Trophoblast cell (in vitro differentiated cells and primary cell): ENCODE measurements at regions not wholly inside any gene's neighbourhood (a gene's known extent, or its start where the extent isn't known, plus 50 kb on each side); places are given as distances from the start of the nearest gene placed in this dataset.

Experiments used
- DNase-seq, 2 donors: peaks; one replicate each; pipeline ENCODE4 v3.0.0-alpha.2; 2016
- H2AFZ ChIP-seq: 2 replicates; pipeline ENCODE4 v1.6.1; 2013; ENCODE audit warnings: low read length, moderate library complexity, mild to moderate bottlenecking; ENCODE audit not compliant: insufficient read depth, poor library complexity
- H2AK5ac ChIP-seq: 2 replicates; pipeline ENCODE4 v1.6.1; 2013; ENCODE audit warnings: mild to moderate bottlenecking, low read length
- H2BK120ac ChIP-seq: 2 replicates; pipeline ENCODE4 v1.6.1; 2013; ENCODE audit warnings: low read length, mild to moderate bottlenecking, moderate library complexity; ENCODE audit not compliant: insufficient read depth, poor library complexity
- H2BK12ac ChIP-seq: 2 replicates; pipeline ENCODE4 v1.6.1; 2013; ENCODE audit warnings: mild to moderate bottlenecking, low read length, moderate library complexity
- H2BK5ac ChIP-seq: 2 replicates; pipeline ENCODE4 v1.6.1; 2013; ENCODE audit warnings: low read length, low read depth, moderate library complexity, mild to moderate bottlenecking; ENCODE audit not compliant: poor library complexity
- H3K14ac ChIP-seq: 2 replicates; pipeline ENCODE4 v1.6.1; 2013; ENCODE audit warnings: mild to moderate bottlenecking, low read length
- H3K18ac ChIP-seq: 2 replicates; pipeline ENCODE4 v1.6.1; 2013; ENCODE audit warnings: mild to moderate bottlenecking, low read length
- H3K23ac ChIP-seq: 2 replicates; pipeline ENCODE4 v1.6.1; 2013; ENCODE audit warnings: low read length
- H3K27ac ChIP-seq: 2 replicates; pipeline ENCODE4 v1.5.1; 2013; ENCODE audit warnings: low read depth, mild to moderate bottlenecking, inconsistent platforms, low read length, moderate library complexity
- H3K27me3 ChIP-seq: 2 replicates; pipeline ENCODE4 v1.6.1; 2013; ENCODE audit warnings: inconsistent platforms, mild to moderate bottlenecking, low read length, moderate library complexity; ENCODE audit not compliant: insufficient read depth
- H3K36me3 ChIP-seq, 2 experiments: 1 replicate in 1 of 2; 2 replicates in 1 of 2; pipeline ENCODE4 v1.6.1; 2013; ENCODE audit warnings: low read length in 2 of 2, mild to moderate bottlenecking in 2 of 2, moderate library complexity in 1 of 2; ENCODE audit not compliant: insufficient read depth in 2 of 2, control insufficient read depth in 1 of 2
- H3K4ac ChIP-seq: 2 replicates; pipeline ENCODE4 v1.6.1; 2013; ENCODE audit warnings: low read depth, mild to moderate bottlenecking, low read length, moderate library complexity
- H3K4me1 ChIP-seq, 2 experiments: 1 replicate in 1 of 2; 2 replicates in 1 of 2; pipeline ENCODE4 v1.6.1; 2013; ENCODE audit warnings: low read length in 2 of 2, mild to moderate bottlenecking in 2 of 2, moderate library complexity in 1 of 2; ENCODE audit not compliant: insufficient read depth in 2 of 2, control insufficient read depth in 1 of 2
- H3K4me2 ChIP-seq: 2 replicates; pipeline ENCODE4 v1.6.1; 2013; ENCODE audit warnings: inconsistent platforms, mild to moderate bottlenecking, low read length, moderate library complexity
- H3K4me3 ChIP-seq: 2 replicates; pipeline ENCODE4 v1.5.1; 2013; ENCODE audit warnings: mild to moderate bottlenecking, low read depth, low read length, inconsistent platforms
- H3K79me1 ChIP-seq: one replicate; pipeline ENCODE4 v1.6.1; 2013; ENCODE audit warnings: low read length
- H3K79me2 ChIP-seq: 2 replicates; pipeline ENCODE4 v1.6.1; 2013; ENCODE audit warnings: low read length, mild to moderate bottlenecking; ENCODE audit not compliant: control insufficient read depth, insufficient read depth, poor library complexity
- H3K9ac ChIP-seq: 2 replicates; pipeline ENCODE4 v1.6.1; 2013; ENCODE audit warnings: mild to moderate bottlenecking, low read length
- H3K9me3 ChIP-seq: 2 replicates; pipeline ENCODE4 v1.6.1; 2013; ENCODE audit warnings: low read depth, mild to moderate bottlenecking, control low read depth, inconsistent platforms, low read length; ENCODE audit not compliant: insufficient read depth
- H4K12ac ChIP-seq: 2 replicates; pipeline ENCODE4 v1.6.1; 2013; ENCODE audit warnings: low read depth, mild to moderate bottlenecking, low read length, moderate library complexity
- H4K8ac ChIP-seq: 2 replicates; pipeline ENCODE4 v1.6.1; 2013; ENCODE audit warnings: low read depth, mild to moderate bottlenecking, low read length, moderate library complexity
- H4K91ac ChIP-seq: one replicate; pipeline ENCODE4 v1.6.1; 2013; ENCODE audit warnings: low read depth, mild to moderate bottlenecking, low read length, moderate library complexity
- WGBS: extraction: QIAGEN DNeasy Blood & Tissue Kit; methylation state at CpG from one replicate; pipeline ENCODE4 v1.1.7; 2013; ENCODE audit warnings: missing lambda C conversion rate; ENCODE audit not compliant: insufficient read length, insufficient coverage; ENCODE audit errors: extremely low coverage; 5-methylcytosine and 5-hydroxymethylcytosine counted together

DNA sequence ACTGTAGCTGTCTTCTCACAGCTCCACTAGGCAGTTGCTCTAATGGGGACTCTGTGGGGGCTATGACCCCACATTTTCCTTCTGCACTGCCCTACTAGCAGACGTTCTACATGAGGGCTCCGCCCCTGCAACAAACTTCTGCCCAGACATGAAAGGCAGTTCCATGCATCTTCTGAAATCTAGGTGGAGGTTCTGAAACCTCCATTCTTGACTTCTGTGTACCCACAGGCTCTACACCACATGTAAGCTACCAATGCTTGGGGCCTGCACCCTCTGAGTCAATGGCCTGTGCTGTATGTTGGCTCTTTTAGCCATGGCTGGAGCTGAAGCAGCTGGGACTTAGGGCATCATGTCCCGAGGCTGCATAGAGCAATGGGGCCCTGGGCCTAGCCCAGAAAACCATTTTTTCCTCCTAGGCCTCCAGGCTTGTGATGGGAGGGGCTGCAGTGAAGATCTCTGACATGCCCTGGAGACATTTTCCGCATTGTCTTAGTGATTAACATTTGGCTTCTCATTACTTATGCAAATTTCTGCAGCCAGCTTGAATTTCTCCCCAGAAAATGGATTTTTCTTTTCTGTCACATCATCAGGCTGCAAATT is 123.0 kb downstream of the MYCN start:
- no peak overlapping the region for H3K18ac ChIP-seq
- H3K9me3 ChIP-seq, result peaks cover 6% of the 10 kb centered on the region
- no peak overlapping the region for H3K4me3 ChIP-seq
- no peak for DNase-seq
- H3K23ac ChIP-seq, result no peak overlapping the region
- no peak overlapping the region for H2BK120ac ChIP-seq
- no peak overlapping the region for H3K27ac ChIP-seq
- H3K79me1 ChIP-seq, result no peaks in the 10 kb centered on the region
- H4K91ac ChIP-seq, result no peak overlapping the region
- no peak overlapping the region for H2AK5ac ChIP-seq
- no peak overlapping the region for H3K9ac ChIP-seq
- no peak overlapping the region for H3K14ac ChIP-seq
- H2AFZ ChIP-seq, result no peak overlapping the region
- no peak overlapping the region for H3K4me2 ChIP-seq
- H3K4me1 ChIP-seq, result no peaks in the 10 kb centered on the region
- H2BK5ac ChIP-seq, result no peak overlapping the region
- H3K79me2 ChIP-seq, result no peaks in the 10 kb centered on the region
- H4K8ac ChIP-seq, result no peak overlapping the region
- no peak overlapping the region for H2BK12ac ChIP-seq
- no peak overlapping the region for H3K4ac ChIP-seq
- no CpG with 5 or more reads among the region's 4 CpGs for WGBS
- no peak overlapping the region for H4K12ac ChIP-seq
- no peaks in the 10 kb centered on the region for H3K27me3 ChIP-seq
- peaks cover 0 to 2% of the 10 kb centered on the region in 2 experiments for H3K36me3 ChIP-seq

DNA sequence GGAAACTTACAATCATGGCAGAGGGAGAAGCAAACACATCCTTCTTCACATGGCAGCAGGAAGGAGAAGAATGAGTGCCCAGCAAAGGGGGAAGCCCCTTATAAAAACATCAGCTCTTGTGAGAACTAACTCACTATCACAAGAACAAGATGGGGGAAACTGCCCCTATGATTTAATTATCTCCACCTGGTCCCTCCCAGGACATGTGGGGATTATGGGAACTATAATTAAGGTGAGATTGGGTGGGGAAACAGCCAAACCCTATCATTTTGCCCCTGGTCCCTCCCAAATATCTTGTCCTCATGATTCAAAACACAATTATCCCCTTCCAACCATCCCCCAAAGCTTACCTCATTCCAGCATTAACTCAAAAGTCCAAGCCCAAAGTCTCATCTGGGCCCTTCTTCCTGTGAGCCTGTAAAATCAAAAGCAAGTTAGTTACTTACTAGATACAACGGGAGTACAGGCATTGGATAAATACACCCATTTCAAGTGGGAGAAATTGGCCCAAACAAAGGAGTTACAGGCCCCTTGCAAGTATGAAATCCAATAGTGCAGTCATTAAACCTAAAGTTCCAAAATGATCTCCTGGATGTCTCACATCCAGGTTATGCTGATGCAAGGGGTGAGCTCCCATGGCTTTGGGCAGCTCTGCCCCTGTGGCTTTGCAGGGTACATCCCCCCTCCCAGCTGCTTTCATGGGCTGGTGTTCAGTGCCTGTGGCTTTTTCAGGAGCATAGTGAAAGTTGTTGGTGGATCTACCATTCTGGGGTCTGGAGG is 122.3 kb downstream of the MYCN start:
- no peak overlapping the region for H2BK12ac ChIP-seq
- H4K91ac ChIP-seq, result no peak overlapping the region
- H3K4me1 ChIP-seq, result no peaks in the 10 kb centered on the region
- H3K9me3 ChIP-seq, result peaks cover 6% of the 10 kb centered on the region
- no peak overlapping the region for H3K27ac ChIP-seq
- no peaks in the 10 kb centered on the region for H3K79me2 ChIP-seq
- no peak overlapping the region for H3K14ac ChIP-seq
- WGBS, result no CpG with 5 or more reads among the region's 1 CpG
- H3K4me3 ChIP-seq, result no peak overlapping the region
- no peak overlapping the region for H3K4ac ChIP-seq
- H3K4me2 ChIP-seq, result no peak overlapping the region
- no peak overlapping the region for H3K9ac ChIP-seq
- no peak overlapping the region for H3K23ac ChIP-seq
- no peak overlapping the region for H2AFZ ChIP-seq
- H4K8ac ChIP-seq, result no peak overlapping the region
- no peak overlapping the region for H2AK5ac ChIP-seq
- no peaks in the 10 kb centered on the region for H3K79me1 ChIP-seq
- H3K36me3 ChIP-seq, result peaks cover 0 to 2% of the 10 kb centered on the region in 2 experiments
- H3K27me3 ChIP-seq, result no peaks in the 10 kb centered on the region
- no peak overlapping the region for H2BK120ac ChIP-seq
- no peak overlapping the region for H2BK5ac ChIP-seq
- no peak overlapping the region for H4K12ac ChIP-seq
- no peak for DNase-seq
- no peak overlapping the region for H3K18ac ChIP-seq

DNA sequence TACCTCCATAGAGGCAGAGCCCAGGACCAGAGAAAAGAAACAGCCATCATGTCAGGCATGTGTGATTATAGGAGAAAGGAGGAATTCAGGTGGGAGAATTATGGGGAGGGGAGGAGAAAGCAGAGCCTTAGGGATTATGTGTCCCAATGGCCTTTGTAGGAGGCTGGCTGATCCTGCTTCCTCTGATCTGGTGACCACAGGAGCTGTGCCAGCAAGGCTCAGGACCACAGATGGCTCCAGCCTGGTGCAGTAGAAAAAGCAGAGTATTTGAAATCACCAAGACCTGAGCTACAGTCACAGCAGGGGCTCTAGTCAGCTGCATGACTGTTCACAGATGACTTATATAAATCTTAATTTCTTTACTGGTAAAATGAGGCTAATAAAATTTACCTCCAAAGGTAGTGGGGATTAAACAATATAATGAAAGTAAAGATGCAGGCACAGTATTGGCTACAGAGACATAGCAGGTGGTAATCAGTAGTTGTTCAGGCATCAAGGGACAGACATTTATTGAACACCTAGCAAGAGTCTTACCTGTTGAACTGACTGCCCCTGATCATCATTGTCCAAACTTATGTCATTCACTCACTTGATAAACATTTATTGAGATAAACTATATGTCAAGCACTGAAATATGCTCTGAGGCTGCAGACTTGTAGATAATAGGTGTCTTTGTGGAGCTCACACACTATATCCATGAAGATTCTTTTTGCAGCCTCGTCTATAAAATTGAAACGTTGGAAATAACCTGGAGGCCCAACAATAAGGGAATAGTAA is 121.3 kb downstream of the MYCN start:
- Histone ChIP-seq H2BK12ac (no peak overlapping the region), H2AFZ (no peak overlapping the region), H3K9me3 (peaks cover 6% of the 10 kb centered on the region), H3K27ac (no peak overlapping the region), H3K4me3 (no peak overlapping the region), H3K23ac (no peak overlapping the region), H3K18ac (no peak overlapping the region), H3K27me3 (no peaks in the 10 kb centered on the region), H3K14ac (no peak overlapping the region), H3K36me3 (peaks cover 0 to 2% of the 10 kb centered on the region in 2 experiments), H2AK5ac (no peak overlapping the region), H4K91ac (no peak overlapping the region), H2BK120ac (no peak overlapping the region), H3K4ac (no peak overlapping the region), H3K4me2 (no peak overlapping the region), H4K8ac (no peak overlapping the region), H2BK5ac (no peak overlapping the region), H3K79me1 (no peaks in the 10 kb centered on the region), H3K4me1 (no peaks in the 10 kb centered on the region), H3K79me2 (no peaks in the 10 kb centered on the region), H3K9ac (no peak overlapping the region), H4K12ac (no peak overlapping the region)
- no CpG with 5 or more reads among the region's 2 CpGs for WGBS
- DNase-seq, result no peak

DNA sequence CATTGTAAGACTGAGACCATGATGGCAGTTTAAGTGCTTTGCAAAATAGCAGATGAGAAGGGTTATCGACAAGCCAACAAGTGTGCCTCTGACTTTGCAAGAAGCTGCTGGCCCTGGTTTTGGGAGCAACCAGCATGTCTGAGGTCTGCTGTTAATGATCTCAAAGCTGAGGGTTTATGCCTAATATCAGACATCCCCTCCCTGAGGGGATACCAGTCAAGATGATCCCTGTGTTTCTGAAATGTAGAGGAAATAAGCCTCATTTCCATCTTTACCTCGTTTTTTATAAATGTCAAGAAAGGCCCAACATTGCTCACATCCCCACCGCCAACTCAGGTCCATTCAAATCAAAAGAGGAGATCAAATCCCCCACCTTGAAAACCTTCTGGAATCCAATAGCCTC is 120.6 kb downstream of the MYCN start:
- Histone ChIP-seq H3K27ac (no peak overlapping the region), H2BK5ac (no peak overlapping the region), H3K36me3 (peaks cover 0 to 2% of the 10 kb centered on the region in 2 experiments), H3K79me1 (no peaks in the 10 kb centered on the region), H3K4me3 (no peak overlapping the region), H3K9me3 (peaks cover 6% of the 10 kb centered on the region), H4K12ac (no peak overlapping the region), H3K27me3 (no peaks in the 10 kb centered on the region), H2BK12ac (no peak overlapping the region), H4K8ac (no peak overlapping the region), H4K91ac (no peak overlapping the region), H2BK120ac (no peak overlapping the region), H2AFZ (no peak overlapping the region), H3K4me2 (no peak overlapping the region), H3K18ac (no peak overlapping the region), H3K4me1 (no peaks in the 10 kb centered on the region), H3K14ac (no peak overlapping the region), H3K79me2 (no peaks in the 10 kb centered on the region), H3K23ac (no peak overlapping the region), H2AK5ac (no peak overlapping the region), H3K4ac (no peak overlapping the region), H3K9ac (no peak overlapping the region)
- WGBS, result no CpG with 5 or more reads among the region's 3 CpGs
- no peak for DNase-seq
